C4-2B (cell line): ENCODE measurements at regions not wholly inside any gene's neighbourhood (a gene's known extent, or its start where the extent isn't known, plus 50 kb on each side); places are given as distances from the start of the nearest gene placed in this dataset.

Experiments used
- CTCF ChIP-seq: fragments of 450-650 bp; conservative IDR thresholded peaks from 2 replicates; pipeline ENCODE4 v1.5.1; 2017; ENCODE audit warnings: mild to moderate bottlenecking
- ZFX ChIP-seq: fragments of 450-650 bp; IDR thresholded peaks from 2 replicates; pipeline ENCODE4 v1.6.1; 2017

DNA sequence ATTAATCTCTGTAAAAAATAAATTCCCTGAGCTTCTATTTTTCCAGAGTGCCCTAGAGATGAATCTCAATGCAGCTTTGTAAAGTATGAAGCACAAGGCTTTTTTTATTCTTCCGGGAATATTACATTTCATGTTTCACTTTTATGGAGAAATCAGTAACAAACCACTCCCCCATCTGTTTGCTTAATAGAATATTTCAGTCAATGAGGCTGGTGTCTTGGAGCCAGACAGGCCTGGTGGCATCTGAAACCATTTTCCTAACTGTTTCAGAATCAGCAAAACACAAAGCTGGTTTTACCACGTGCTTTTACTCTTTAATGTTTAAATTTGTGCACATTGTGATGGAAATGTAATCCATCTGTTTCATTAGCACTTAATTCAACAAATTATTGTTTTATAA, 400.8 kb upstream of the HSF2 start:
- no peak for TF ChIP-seq CTCF
- TF ChIP-seq ZFX = no peak
